HG03095 (cell line): ENCODE measurements at regions not wholly inside any gene's neighbourhood (a gene's known extent, or its start where the extent isn't known, plus 50 kb on each side); places are given as distances from the start of the nearest gene placed in this dataset.

ENCODE experiments used
- ATAC-seq: cut with Tn5 transposase; IDR thresholded peaks from one replicate; pipeline ENCODE4 v1.9.1; 2021; ENCODE audit warnings: moderate library complexity; ENCODE audit not compliant: unreplicated experiment

GRCh38 chr16:79770244-79771064 is 169.9 kb upstream of the MAF start:
- ATAC-seq: peak; percentile 96

GRCh38 chr16:79769928-79770243 is 169.3 kb upstream of the MAF start:
- ATAC-seq: no peak

- no peak for ATAC-seq
Measured at GRCh38 chr16:79769270-79769927, 168.9 kb upstream of the MAF start.

GRCh38 chr16:79768276-79768970 is 167.9 kb upstream of the MAF start:
- no peak for ATAC-seq

GRCh38 chr16:79767421-79768275 is 167.1 kb upstream of the MAF start:
- ATAC-seq: no peak

- no peak for ATAC-seq
Measured at GRCh38 chr16:79765901-79766394, 165.4 kb upstream of the MAF start.

- ATAC-seq: no peak
Measured at GRCh38 chr16:79765431-79765830, 164.9 kb upstream of the MAF start.

- no peak for ATAC-seq
Measured at GRCh38 chr16:79764415-79765110, 164.0 kb upstream of the MAF start.

- ATAC-seq: no peak
Measured at GRCh38 chr16:79762217-79762616, 161.7 kb upstream of the MAF start.

GRCh38 chr16:79758615-79759346 is 158.2 kb upstream of the MAF start:
- ATAC-seq: no peak

GRCh38 chr16:79757968-79758367 is 157.4 kb upstream of the MAF start:
- ATAC-seq: no peak

- ATAC-seq: no peak
Measured at GRCh38 chr16:79757163-79757562, 156.6 kb upstream of the MAF start.

- no peak for ATAC-seq
Measured at GRCh38 chr16:79756571-79756970, 156.0 kb upstream of the MAF start.

GRCh38 chr16:79754501-79754900 is 154.0 kb upstream of the MAF start:
- no peak for ATAC-seq

GRCh38 chr16:79754081-79754480 is 153.5 kb upstream of the MAF start:
- no peak for ATAC-seq

GRCh38 chr16:79753286-79753685 is 152.7 kb upstream of the MAF start:
- no peak for ATAC-seq

GRCh38 chr16:79752396-79752795 is 151.9 kb upstream of the MAF start:
- no peak for ATAC-seq

- no peak for ATAC-seq
Measured at GRCh38 chr16:79751471-79752184, 151.1 kb upstream of the MAF start.

- no peak for ATAC-seq
Measured at GRCh38 chr16:79750311-79750710, 149.8 kb upstream of the MAF start.
